ENCODE measurements at regions not wholly inside any gene's neighbourhood (a gene's known extent, or its start where the extent isn't known, plus 50 kb on each side); places are given as distances from the start of the nearest gene placed in this dataset.

DNA sequence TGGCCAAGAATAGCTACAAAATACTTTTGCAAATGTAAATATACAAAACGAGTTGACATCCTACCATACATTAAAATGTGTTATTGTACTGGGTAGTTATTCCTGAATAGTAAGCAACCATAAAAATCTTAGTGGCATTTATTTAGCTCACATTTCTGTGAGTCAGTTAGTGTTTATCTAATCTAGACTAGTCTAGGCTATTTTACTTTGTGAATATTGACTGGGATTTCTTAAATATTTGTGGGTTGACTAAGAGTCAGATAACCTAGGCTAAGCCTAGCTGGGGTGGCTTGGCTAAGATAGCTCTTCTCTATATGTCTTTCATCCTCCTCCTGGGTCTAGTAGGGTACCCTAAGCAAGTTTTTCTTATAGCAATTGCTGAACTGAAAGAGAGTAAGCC lies 543.8 kb upstream of the DIAPH2 start:
- DNase-seq (ENCODE audit: low read depth in 1 of 2, low spot score in 2 of 2) (no peak), FAIRE-seq (no peak)
- 100% methylated on average over 1 of the region's 1 CpG; no CpG with 5 or more reads in 1 of the 2 experiments for WGBS, 2 experiments (ENCODE audit: extremely low coverage in 1 of 2, insufficient coverage in 1 of 2, insufficient read length in 1 of 2, insufficient replicate concordance in 2 of 2, low coverage in 1 of 2, low lambda C conversion rate in 2 of 2, missing lambda C conversion rate in 1 of 2)
- Histone ChIP-seq H4K8ac (ENCODE audit: extremely low read depth, insufficient read depth, low read length) (no peak overlapping the region), H3K4me1 (replicated peaks in 1 of 4; ENCODE audit: control insufficient read depth in 3 of 4, insufficient read depth in 4 of 4, low read length in 3 of 4) (no peaks in the 10 kb centered on the region), H3K79me2 (ENCODE audit: control insufficient read depth in 1 of 2, insufficient read depth in 2 of 2, low read length in 2 of 2) (no peaks in the 10 kb centered on the region), H3K14ac (ENCODE audit: insufficient read length) (no peak overlapping the region), H3K36me3 (ENCODE audit: control insufficient read depth in 2 of 4, insufficient read depth in 4 of 4, low read length in 3 of 4) (no peaks in the 10 kb centered on the region), H3K27me3 (replicated peaks in 1 of 4; ENCODE audit: control insufficient read depth in 3 of 4, extremely low read depth in 1 of 4, insufficient read depth in 3 of 4, low read length in 3 of 4) (no peaks in the 10 kb centered on the region), H4K91ac (replicated peaks; ENCODE audit: insufficient read length, low read length) (no peak overlapping the region), H2AK5ac (ENCODE audit: low read depth, low read length) (no peak overlapping the region), H3K4me3 (ENCODE audit: extremely low read depth in 1 of 4, insufficient read depth in 2 of 4, low read depth in 3 of 4, low read length in 4 of 4) (no peak overlapping the region), H2BK5ac (ENCODE audit: low read depth, low read length) (no peak overlapping the region), H3K4ac (replicated peaks; ENCODE audit: insufficient read length, low read depth, low read length) (no peak overlapping the region), H4K20me1 (replicated peaks in 1 of 2; ENCODE audit: control insufficient read depth in 1 of 2, insufficient read depth in 2 of 2, low read length in 2 of 2) (no peaks in the 10 kb centered on the region), H2AFZ (ENCODE audit: low read length) (no peak overlapping the region), H3K56ac (replicated peaks; ENCODE audit: insufficient read length, low read depth, low read length) (no peak overlapping the region), H3K23me2 (ENCODE audit: low read depth, low read length) (no peaks in the 10 kb centered on the region), H2BK15ac (ENCODE audit: low read length) (no peak overlapping the region), H3K9ac (replicated peaks in 1 of 4; ENCODE audit: extremely low read depth in 1 of 4, low read depth in 3 of 4, low read length in 3 of 4) (no peak overlapping the region), H2BK20ac (ENCODE audit: low read length) (no peak overlapping the region), H3K18ac (ENCODE audit: extremely low read depth, low read length) (no peak overlapping the region), H3K9me3 (ENCODE audit: insufficient read depth in 2 of 2, low read depth in 1 of 2, low read length in 1 of 2) (no peaks in the 10 kb centered on the region), H2BK120ac (replicated peaks; ENCODE audit: low read depth, low read length) (no peak overlapping the region), H3K79me1 (ENCODE audit: low read depth, low read length) (no peaks in the 10 kb centered on the region), H3K23ac (ENCODE audit: insufficient read length) (no peak overlapping the region), H2BK12ac (ENCODE audit: low read depth, low read length) (no peak overlapping the region), H3K27ac (ENCODE audit: low read depth, low read length) (no peak overlapping the region), H3K4me2 (ENCODE audit: insufficient read depth in 1 of 2, low read depth in 2 of 2, low read length in 2 of 2) (no peak overlapping the region), H4K5ac (ENCODE audit: insufficient read length, low read depth, low read length) (no peak overlapping the region)
- ChIA-PET CTCF (ENCODE audit: partially characterized antibody) (interaction anchor here (0.8 kb wide), 1 partner anchor 8 kb away, joined by 3 read pairs; no protein-coding TSS in a partner anchor), POLR2A (ENCODE audit: partially characterized antibody) (no interaction called here)
- no peak for TF ChIP-seq SAP30 (IDR thresholded peaks at IDR 0.05; ENCODE audit: insufficient read depth, insufficient replicate concordance, low read length)
- no peak for TF ChIP-seq RFX5 (IDR thresholded peaks at IDR 0.05; ENCODE audit: borderline replicate concordance, low read depth, low read length)
- TF ChIP-seq, protein P1, sequence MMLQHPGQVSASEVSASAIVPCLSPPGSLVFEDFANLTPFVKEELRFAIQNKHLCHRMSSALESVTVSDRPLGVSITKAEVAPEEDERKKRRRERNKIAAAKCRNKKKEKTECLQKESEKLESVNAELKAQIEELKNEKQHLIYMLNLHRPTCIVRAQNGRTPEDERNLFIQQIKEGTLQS (IDR thresholded peaks at IDR 0.05; ENCODE audit: insufficient read depth, low read depth, low read length), result no peak
- no peak for TF ChIP-seq CBX8 (IDR thresholded peaks at IDR 0.05; ENCODE audit: borderline replicate concordance, low read depth, low read length)
- no peak for TF ChIP-seq CHD2 (IDR thresholded peaks at IDR 0.05; ENCODE audit: low read length)
- TF ChIP-seq CHD1 (IDR thresholded peaks at IDR 0.05; ENCODE audit: low read depth, low read length), result no peak
- TF ChIP-seq, protein P2, sequence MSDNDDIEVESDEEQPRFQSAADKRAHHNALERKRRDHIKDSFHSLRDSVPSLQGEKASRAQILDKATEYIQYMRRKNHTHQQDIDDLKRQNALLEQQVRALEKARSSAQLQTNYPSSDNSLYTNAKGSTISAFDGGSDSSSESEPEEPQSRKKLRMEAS (IDR thresholded peaks at IDR 0.05), result no peak
- no peak for TF ChIP-seq CBX5 (IDR thresholded peaks at IDR 0.05; ENCODE audit: low read depth, low read length)
- TF ChIP-seq, protein P3, sequence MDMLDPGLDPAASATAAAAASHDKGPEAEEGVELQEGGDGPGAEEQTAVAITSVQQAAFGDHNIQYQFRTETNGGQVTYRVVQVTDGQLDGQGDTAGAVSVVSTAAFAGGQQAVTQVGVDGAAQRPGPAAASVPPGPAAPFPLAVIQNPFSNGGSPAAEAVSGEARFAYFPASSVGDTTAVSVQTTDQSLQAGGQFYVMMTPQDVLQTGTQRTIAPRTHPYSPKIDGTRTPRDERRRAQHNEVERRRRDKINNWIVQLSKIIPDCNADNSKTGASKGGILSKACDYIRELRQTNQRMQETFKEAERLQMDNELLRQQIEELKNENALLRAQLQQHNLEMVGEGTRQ (IDR thresholded peaks at IDR 0.05; ENCODE audit: low read length), result no peak
- TF ChIP-seq ASH2L (IDR thresholded peaks at IDR 0.05; ENCODE audit: low read length), result no peak
- no peak for TF ChIP-seq SRF (IDR thresholded peaks at IDR 0.05; ENCODE audit: low read depth, low read length)
- no peak for TF ChIP-seq HDAC6 (IDR thresholded peaks at IDR 0.05; ENCODE audit: low read depth, low read length)
- TF ChIP-seq GTF2F1 (IDR thresholded peaks at IDR 0.05; ENCODE audit: borderline replicate concordance, low read depth, low read length), result no peak

All from H1 (cell line).